H1 (cell line): ENCODE measurements at regions not wholly inside any gene's neighbourhood (a gene's known extent, or its start where the extent isn't known, plus 50 kb on each side); places are given as distances from the start of the nearest gene placed in this dataset.

Experiments
- CEBPB ChIP-seq: IDR thresholded peaks from 2 replicates; pipeline ENCODE4 v1.6.1; 2012; ENCODE audit warnings: low read depth, low read length
- CTCF ChIP-seq, 3 experiments: IDR thresholded peaks; 1 replicate in 2 of 3; 2 replicates in 1 of 3; pipeline versions ENCODE4 v1.5.1 to v1.6.1; 2011; ENCODE audit warnings: low read length in 3 of 3, mild to moderate bottlenecking in 3 of 3, inconsistent platforms in 2 of 3, low read depth in 1 of 3, moderate library complexity in 1 of 3; ENCODE audit not compliant: insufficient read depth in 1 of 3; ENCODE audit errors: control extremely low read depth in 1 of 3
- EP300 ChIP-seq, 2 experiments: IDR thresholded peaks; 1 replicate in 1 of 2; 2 replicates in 1 of 2; pipeline ENCODE4 v1.6.1; 2011 to 2012; ENCODE audit warnings: low read depth in 2 of 2, low read length in 2 of 2, mild to moderate bottlenecking in 2 of 2, borderline replicate concordance in 1 of 2, inconsistent platforms in 1 of 2, moderate library complexity in 1 of 2
- GTF2F1 ChIP-seq: IDR thresholded peaks from 2 replicates; pipeline ENCODE4 v1.6.1; 2012; ENCODE audit warnings: low read depth, low read length, improper control_type of control experiment, borderline replicate concordance
- HDAC6 ChIP-seq: IDR thresholded peaks from one replicate; pipeline ENCODE4 v1.7.1; 2012; ENCODE audit warnings: low read depth, mild to moderate bottlenecking, inconsistent platforms, low read length, moderate library complexity
- JUND ChIP-seq: IDR thresholded peaks from 2 replicates; pipeline ENCODE4 v1.6.1; 2011; ENCODE audit warnings: mild to moderate bottlenecking, improper control_type of control experiment, low read length
- KDM1A ChIP-seq: fragments of 200-600, 300-600 bp; sonication (generic); IDR thresholded peaks from 2 replicates; pipeline ENCODE4 v1.7.1; 2016; ENCODE audit warnings: mild to moderate bottlenecking, low read length, borderline replicate concordance
- POLR2A ChIP-seq, 2 experiments: IDR thresholded peaks; 1 replicate in 1 of 2; 2 replicates in 1 of 2; pipeline ENCODE4 v1.6.1; 2011; ENCODE audit warnings: low read depth in 2 of 2, low read length in 2 of 2, mild to moderate bottlenecking in 2 of 2; ENCODE audit errors: control extremely low read depth in 1 of 2
- RAD21 ChIP-seq, 2 experiments: IDR thresholded peaks in 1 of 2; conservative IDR thresholded peaks in 1 of 2; 2 replicates each; pipeline ENCODE4 v1.6.1; 2011; ENCODE audit warnings: low read depth in 2 of 2, low read length in 2 of 2, improper control_type of control experiment in 1 of 2, inconsistent platforms in 1 of 2, mild to moderate bottlenecking in 1 of 2, moderate library complexity in 1 of 2
- RNF2 ChIP-seq: fragments of 200-900, 300-1000 bp; sonication (generic); IDR thresholded peaks from 2 replicates; pipeline ENCODE4 v1.7.1; 2016; ENCODE audit warnings: borderline replicate concordance, low read depth, mild to moderate bottlenecking, antibody characterized with exemption, low read length; ENCODE audit not compliant: poor library complexity, severe bottlenecking; ENCODE audit errors: missing control alignments
- SIX5 ChIP-seq: IDR thresholded peaks from 2 replicates; pipeline ENCODE4 v1.6.1; 2011; ENCODE audit warnings: mild to moderate bottlenecking, low read depth, low read length
- TCF12 ChIP-seq: IDR thresholded peaks from 2 replicates; pipeline ENCODE4 v1.6.1; 2011; ENCODE audit warnings: low read depth, mild to moderate bottlenecking, low read length

GRCh38 chr14:56955745-56956144, 145.5 kb upstream of the OTX2 start:
- TF ChIP-seq KDM1A = no peak
- TF ChIP-seq RNF2 = no peak
- TF ChIP-seq HDAC6 = no peak
- no peak for TF ChIP-seq JUND
- no peak for TF ChIP-seq CTCF (IDR thresholded peaks at IDR 0.05; ENCODE audit: control extremely low read depth in 1 of 3, insufficient read depth in 1 of 3, low read depth in 1 of 3, low read length in 3 of 3)
- no peak for TF ChIP-seq CEBPB
- no peak for TF ChIP-seq TCF12
- no peak for TF ChIP-seq POLR2A (IDR thresholded peaks at IDR 0.05; ENCODE audit: control extremely low read depth in 1 of 2, low read depth in 2 of 2, low read length in 2 of 2)
- TF ChIP-seq EP300 (IDR thresholded peaks at IDR 0.05; ENCODE audit: borderline replicate concordance in 1 of 2, low read depth in 2 of 2, low read length in 2 of 2) = no peak
- no peak for TF ChIP-seq RAD21 (IDR thresholded peaks at IDR 0.05 in 1 of 2, conservative IDR thresholded peaks at IDR 0.05 in 1 of 2; ENCODE audit: low read depth in 2 of 2, low read length in 2 of 2)
- TF ChIP-seq GTF2F1 = no peak
- TF ChIP-seq SIX5 = no peak
